NCI-H2029 (cell line): ENCODE measurements at regions not wholly inside any gene's neighbourhood (a gene's known extent, or its start where the extent isn't known, plus 50 kb on each side); places are given as distances from the start of the nearest gene placed in this dataset.
A peak's percentile ranks its signal among the peaks of the same experiment; 100 is the strongest.
"Not testable (repeated sequence)": the region's sequence is repeated elsewhere in the genome, so short reads cannot be mapped to it uniquely, and the experiment has no call there.

Experiments used
- DNase-seq: peaks from one replicate; lab custom pipeline; 2025; lab: John Stamatoyannopoulos, UW

DNA sequence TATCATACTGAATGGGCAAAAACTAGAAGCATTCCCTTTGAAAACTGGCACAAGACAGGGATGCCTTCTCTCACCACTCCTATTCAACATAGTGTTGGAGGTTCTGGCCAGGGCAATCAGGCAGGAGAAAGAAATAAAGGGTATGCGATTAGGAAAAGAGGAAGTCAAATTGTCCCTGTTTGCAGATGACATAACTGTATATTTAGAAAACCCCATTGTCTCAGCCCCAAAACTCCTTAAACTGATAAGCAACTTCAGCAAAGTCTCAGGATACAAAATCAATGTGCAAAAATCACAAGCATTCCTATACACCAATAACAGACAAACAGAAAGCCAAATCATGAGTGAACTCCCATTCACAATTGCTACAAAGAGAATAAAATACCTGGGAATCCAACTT is 52.5 kb upstream of the CCDC71L start:
- DNase-seq, result not testable (repeated sequence)

DNA sequence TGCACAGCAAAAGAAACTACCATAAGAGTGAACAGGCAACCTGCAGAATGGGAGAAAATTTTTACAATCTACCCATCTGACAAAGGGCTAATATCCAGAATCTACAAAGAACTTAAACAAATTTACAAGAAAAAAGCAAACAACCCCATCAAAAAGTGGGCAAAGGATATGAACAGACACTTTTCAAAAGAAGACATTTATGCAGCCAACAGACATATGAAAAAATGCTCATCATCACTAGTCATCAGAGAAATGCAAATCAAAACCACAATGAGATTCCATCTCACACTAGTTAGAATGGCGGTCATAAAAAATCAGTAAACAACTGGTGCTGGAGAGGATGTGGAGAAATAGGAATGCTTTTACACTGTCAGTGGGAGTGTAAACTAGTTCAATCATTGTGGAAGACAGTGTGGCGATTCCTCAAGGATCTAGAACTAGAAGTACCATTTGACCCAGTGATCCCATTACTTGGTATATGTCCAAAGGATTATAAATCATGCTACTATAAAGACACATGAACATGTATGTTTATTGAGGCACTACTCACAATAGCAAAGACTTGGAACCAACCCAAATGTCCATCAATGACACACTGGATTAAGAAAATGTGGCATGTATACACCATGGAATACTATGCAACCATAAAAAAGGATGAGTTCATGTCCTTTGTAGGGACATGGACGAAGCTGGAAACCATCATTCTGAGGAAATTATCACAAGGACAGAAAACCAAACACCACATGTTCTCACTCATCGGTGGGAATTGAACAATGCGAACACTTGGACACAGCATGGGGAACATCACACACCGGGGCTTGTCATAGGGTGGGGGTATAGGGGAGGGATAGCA is 53.9 kb upstream of the CCDC71L start:
- not testable (repeated sequence) for DNase-seq

DNA sequence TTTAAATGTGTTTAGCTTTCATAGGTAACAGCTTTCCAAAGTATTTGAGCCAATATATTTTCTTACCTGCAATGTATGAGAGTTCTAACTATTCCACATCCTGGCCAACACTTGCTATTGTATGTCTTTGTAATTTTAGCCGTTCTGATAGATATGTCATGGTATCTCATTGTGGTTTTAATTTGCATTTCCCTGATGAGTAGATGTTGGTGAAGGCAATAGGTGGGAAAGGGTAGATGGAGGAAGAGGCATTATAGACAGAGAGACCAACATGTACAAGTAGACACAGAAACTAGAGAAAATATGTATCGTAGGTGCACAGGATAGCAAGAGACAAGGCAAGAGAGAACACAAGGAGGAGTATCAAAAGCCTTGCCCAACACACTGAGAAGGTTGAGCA is 54.8 kb upstream of the CCDC71L start:
- no peak for DNase-seq

DNA sequence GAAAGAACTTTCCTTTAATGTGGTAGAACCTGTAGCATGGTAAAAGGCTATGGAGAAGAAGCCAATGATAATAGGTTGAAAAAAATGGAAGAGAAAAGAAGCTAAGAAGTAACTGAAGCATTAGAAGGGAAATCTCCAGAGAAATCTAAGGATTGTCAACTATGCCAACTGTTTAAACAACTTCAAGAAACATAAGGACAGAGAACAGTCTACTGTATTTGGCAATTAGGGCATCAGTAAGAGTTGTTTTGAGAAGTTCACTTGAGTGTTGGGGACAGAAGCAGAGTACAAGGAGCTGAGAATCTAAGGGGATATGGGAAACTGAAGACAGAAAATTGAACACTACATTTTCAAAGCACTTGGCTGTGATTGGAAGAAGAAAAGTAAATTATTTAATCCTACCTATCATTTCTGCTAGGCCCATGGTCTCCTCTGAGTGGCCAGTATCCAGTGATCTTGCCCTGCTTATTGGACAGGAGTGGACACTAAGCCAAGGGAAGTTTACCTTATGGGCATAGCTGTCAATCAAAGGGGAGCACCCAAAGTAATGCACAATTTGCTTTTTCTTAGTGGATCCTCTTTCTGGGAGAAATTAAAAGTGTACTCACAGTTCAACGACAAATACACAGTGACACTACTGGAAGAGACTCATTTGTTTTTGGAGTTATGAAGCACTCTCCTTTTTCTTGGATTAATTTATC is 56.4 kb upstream of the CCDC71L start:
- DNase-seq, result no peak

DNA sequence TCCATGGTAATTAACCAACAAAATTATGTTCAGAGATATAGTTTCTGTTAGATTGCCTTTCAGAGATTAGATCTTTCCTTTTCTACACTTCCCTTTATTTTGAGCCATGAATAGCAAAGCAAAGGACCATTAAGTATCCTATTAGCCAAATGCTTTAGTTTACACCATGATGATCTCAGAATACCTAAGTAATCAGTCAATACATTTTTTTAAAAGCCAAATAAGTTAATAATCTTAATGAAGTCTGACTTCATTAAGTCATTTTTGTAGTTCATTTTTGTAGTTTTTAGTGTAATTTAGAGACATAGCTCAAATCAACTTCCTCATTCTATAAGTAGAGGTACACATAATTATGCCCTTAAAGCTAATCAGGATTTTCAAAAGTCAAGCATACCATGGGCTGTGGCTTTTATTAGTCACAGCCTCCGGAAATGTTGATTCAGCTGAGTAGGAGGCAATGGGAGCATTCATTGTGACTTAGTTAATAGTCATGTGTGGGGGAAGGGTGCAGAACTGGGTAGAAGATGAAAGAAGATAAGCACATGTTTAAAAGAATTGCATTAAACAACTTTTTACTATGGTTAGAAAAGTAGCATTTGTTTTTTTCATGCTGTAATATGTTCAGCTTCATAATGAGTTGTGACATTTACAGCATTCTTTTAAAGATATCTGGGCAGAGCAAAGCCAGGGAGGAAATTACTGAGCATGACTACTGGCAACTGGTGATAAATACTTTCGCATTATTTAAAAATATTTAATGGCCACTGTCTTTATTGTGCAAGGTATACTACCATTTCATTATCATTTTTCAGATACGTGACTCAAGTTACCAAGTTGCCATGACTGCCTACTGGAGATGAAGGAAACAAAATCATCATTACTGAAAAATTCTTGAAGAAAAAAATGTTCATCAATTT is 57.3 kb upstream of the CCDC71L start:
- DNase-seq, result no peak

DNA sequence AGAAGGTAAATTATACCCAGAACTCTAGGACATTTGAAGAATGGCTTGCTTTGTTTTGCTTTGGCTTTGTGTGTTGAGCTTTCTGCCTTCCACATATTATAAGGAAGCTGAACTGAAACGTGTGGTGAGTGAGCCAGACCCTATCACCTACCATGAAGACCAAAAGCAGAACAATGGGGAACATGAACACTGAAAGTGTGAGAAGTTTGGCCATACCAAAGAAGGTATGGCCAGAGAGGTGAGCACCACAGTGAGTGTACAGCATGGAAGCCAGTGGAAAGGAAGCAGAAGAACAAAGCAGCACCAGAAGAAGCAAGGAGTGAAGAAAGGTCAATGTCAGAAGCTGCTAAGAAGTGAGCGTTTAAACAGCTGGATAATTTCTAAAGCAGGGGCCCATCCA is 59.7 kb upstream of the CCDC71L start:
- no peak for DNase-seq

DNA sequence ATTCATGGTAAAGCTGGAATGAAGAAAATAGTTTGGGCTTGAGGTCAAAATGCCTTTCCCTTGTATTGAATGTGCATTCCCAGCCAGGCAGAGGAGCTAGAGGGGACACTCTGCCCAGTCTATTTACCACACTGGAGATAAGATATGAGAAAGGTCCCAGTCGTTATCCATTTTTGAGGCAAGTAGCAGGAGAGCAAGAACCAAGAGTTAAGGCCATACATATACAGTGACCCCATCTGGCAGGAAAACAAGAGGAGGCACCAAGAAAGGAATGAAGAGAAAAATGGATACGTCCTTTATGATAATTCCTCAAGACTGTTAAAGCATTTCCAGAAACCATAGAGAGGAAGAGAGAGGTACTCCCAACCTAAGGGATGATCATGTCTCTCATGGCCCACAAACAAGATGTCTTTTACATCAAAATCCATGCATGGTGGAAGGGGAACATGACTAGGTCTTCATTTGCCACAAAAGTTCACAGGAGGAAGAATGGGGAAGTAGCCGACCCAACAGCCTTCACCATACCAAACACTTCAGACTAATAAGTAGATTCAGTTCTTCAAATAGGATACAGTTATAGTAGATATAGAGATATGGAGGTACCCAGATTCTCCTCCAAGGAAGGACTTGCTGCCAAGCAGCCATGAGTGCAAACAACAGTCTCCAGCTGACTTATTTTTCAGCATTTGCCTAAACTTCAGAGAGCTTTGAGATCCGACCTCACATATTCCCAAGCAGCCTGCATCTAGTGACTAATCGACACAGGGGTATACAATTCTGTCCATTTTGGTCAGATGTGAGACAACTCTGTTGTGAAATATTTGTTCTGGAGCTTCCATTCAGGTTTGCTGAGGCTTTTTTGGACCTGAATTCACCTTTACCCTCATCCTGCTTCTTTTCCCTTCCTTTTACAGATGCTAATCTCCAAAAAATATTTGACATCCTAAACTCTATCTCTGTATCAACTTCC is 61.1 kb upstream of the CCDC71L start:
- DNase-seq, result no peak

DNA sequence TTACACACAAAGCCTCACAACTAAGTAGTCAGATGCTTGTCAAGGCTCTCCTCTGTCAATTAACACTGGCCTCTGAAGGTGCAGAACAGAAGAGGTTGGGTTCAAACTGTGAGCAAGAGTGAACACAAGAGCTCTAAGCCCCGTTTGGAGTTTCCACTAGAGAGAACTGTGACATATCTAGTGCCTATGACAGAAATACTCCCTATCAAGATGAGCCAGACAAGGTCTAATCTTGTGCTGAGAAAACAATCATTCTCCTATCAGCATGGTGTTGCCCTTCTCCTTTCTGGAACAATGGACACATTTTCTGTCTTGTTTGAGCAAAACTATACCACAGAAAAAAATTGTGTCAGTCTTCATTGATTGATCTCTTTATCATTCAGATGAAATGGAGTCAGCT is 62.4 kb upstream of the CCDC71L start:
- no peak for DNase-seq

DNA sequence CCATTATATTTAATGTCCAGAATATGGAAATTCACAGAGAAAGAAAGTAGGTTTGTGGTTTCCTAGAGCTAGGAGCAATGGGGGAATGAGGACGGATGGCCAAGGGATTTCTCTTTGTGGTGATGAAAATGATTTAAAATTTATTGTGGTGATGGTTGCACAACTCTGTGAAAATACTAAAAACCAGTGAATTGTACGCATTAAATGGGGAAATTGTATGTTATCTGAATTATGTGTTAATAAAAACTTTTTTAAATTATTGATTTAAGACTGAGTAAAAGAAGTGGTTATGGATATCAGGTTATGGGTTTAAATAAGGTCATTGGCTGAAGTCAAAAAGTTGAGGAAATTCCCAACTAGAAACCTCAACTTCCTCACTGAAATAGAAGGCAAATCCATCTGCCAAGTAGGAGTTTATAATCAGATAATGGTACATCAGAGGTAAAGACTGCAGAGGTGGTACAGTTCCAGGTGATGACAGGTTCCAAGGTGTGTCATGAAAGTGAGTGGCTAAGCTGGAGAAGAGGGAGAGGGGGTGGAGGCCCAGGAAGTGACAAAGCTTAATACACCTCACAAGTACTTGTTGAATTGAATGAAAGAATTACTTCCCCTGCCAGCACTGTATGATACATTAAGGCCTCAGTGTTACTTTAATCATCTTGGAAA is 68.9 kb upstream of the CCDC71L start:
- DNase-seq, result no peak

DNA sequence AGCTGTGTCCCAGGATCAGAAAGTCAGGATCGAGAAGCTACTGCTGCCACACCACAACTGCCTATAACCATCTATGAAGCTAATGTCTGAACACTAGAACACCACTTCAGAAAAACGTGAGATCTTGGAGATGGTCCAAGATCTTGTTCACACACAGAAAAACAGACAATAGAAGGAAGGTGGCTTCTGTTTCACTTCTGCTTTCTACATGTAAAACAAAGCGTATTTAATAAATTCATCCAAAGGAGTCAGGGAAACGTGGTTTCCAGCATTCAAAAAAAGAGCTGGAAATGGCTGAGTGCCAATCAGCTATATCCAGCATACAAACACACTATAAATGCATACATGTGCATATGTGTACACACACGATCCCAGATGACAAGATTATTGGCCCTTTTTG is 70.2 kb upstream of the CCDC71L start:
- DNase-seq, result peak; percentile 51

DNA sequence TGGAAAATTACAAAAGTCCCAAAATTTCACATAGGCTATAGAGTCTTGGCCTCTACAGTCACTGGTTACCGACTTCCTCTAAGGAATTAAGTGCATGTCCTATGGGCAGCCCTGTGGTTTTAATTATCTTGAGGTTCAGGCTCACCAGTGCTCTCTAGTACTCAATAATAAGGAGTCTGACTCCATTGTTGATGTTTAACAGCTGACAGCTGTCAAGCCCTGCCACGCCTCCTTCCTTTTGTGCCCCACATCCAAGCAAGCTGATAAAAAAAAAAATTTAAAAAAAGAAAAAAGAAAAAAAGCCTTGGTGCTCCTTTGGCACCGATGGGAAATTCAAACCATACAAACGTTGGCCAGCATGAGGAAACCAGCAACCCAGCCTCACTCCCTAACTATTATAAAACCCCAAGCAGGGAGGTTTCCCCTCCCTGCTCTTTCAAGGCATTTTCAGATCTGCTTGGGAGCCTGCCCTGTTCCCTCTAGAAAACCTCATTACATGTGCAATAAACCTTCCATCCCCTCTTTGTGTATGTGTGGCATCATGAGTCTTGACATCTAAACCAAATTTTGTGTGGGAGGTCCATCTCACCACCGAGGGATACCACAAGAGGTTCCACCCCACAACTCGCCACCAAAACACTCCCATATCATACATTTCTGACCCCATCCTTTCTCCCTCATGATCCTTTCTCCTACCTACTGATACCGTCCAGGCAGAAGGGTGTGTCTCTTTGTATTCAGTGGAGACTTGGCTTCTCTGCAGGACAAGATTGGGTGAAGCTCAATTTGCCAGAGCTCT is 70.9 kb upstream of the CCDC71L start:
- DNase-seq, result no peak

DNA sequence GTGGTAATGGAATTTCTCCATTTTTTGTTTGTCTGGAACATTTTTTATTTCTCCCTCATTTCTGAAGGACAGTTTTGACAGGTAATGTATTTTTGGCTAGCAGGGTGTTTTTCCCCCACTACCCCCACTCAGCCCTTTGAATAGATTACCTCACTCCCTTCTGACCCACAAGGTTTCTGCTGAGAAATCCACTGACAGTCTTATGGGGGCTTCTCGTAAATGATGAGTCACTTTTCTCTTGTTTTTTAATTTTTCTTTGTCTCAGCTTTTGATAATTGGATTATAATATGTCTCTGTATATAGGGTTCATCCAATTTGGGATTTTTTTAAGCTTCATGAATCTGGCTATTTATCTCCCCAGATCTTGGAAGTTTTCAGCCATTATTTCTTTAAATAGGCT is 74.7 kb upstream of the CCDC71L start:
- DNase-seq, result no peak

DNA sequence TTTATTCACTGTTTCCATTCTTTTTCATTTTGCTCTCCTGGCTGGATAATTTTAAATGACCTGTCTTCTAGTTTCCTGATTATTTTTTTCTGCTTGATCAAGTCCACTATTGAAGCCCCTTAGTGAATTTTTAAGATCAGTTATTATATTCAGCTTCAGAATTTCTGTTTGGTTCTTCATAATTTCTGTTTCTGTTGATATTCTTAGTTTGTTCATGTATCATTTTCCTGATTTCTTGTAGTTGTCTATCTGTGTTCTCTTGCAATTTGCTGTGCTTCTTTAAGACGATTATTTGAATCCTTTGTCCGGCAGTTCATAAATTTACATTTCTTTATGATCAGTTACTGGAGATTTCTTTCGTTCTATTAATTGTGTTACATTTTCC is 75.2 kb upstream of the CCDC71L start:
- DNase-seq, result no peak

DNA sequence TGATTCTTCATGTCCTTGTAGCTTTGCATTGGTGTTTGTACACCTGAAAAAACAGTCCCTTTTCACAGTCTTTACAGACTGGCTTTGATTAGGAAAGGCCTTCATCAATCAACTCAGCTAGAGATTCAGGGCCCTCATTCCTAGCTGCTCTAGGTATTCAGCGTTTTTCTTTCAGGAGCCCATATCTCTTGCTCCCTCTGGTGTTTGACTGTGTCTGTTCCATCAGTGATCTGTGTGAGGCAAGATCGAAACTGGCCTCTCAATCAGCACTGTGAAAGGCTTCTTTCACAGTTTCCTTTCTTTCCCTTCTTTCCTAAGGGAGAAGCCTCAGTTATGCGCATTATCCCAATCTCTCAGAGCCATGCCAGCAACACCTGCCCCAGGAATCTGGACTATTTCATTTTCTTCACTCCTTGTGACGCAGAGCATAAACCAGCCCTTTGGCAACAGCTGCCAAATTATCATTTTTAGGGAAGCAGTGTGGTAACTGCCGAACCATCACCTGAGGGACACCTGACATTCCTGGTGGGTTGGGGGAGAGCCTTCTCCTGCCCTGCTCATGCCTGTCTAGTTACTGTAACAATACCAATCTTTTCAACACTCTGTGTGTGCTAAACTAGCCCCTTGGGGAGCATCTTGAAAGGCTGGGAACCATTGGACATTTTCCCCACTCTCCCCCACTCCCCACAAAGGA is 75.7 kb upstream of the CCDC71L start:
- DNase-seq, result no peak

DNA sequence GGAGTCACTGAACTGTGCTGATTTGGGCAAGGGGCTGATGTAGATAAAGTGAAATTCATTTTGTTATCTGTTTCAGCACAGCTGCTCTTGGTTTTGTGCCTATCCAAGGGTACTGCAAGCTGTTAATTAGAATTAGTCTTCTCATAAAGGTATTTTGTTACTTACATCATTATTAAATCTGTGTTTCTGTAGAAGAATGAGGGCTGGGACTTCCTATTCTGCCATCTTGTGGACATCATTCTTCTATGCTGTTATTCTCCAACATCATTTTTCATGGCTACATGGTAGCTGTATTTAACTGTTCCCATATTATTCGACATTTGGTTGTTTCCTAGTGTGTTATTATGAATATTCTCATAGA is 76.2 kb upstream of the CCDC71L start:
- no peak for DNase-seq

DNA sequence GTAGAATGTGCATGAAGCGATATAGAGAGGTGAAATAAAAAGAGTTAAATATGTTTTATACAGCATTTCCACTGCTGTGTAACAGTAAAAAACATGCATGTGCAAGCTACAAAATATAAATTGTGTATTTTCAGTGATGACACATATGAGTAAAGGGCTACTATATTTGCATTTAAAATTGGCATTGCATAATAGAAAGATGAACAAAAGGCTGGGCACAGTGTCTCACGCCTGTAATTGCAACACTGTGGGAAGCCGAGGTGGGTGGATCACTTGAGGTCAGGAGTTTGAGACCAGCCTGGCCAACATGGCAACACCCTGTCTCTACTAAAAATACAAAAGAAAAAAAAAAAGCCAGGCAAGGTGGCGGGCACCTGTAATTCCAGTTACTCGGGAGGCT is 79.8 kb upstream of the CCDC71L start:
- DNase-seq, result no peak

DNA sequence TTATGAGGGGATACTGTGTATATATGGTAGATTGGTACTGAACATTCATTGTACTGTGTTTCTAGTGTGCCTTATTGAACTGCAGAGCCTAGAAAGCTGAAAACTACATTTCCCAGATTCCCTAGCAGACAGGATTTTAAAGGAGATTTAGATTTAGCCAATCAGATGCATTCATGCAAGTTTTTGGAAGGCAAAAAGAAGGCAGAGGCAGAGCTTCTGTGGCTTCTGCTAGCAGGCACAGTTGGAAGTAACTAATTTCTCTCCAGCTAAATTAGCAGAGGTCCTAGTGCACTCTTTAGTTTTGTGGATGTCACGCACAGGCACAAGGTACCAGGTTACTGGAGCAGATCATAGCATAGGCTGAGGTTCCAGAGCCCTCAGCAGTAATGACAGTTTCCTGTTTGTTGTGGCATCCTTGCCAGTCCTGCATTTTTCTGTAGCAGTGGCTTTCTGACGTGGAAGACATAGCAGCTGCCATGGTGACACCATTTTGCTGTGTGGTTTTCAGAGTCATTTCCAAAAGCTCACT is 83.7 kb upstream of the CCDC71L start:
- no peak for DNase-seq

DNA sequence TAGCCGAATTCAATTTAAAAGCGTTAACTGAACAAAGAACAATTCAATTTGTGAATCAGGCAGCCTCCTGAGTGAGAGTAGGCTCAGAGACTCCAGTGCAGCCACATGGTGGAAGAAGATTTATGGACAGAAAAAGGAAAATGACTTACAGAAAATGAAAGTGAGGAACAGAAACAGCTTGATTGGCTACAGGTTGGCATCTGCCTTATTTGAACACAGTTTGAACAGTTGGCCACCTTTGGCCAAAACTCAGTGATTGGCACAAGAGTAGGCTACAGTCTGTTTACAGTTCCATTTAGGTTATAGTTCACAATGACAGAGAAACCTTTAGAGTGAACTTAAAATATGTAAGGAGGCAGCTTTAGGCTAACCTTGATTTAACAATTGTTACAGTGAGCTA is 86.3 kb upstream of the CCDC71L start:
- not testable (repeated sequence) for DNase-seq

DNA sequence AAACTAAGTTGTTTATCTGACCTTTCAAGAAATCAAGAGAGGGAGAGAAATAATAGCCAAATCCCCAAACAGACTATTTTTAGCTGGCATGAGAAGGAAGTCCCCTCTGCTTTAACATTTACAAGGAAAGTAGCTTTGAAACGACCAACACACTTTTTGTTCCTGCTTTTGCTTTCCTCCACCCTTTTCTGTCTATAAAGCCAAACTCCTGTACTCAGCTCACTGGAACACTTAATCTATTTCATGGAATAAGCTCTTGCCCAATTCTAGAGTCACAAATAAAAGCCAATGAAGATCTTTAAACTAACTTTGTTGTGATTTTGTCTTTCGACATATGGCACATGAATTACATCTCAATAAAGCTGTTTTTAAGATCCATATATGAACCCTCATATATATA is 86.8 kb upstream of the CCDC71L start:
- no peak for DNase-seq
